Neural progenitor cell (in vitro differentiated cells): ENCODE measurements at regions not wholly inside any gene's neighbourhood (a gene's known extent, or its start where the extent isn't known, plus 50 kb on each side); places are given as distances from the start of the nearest gene placed in this dataset.

Source experiments
- EZH2 ChIP-seq: fragments of 200-600 bp; sonication (generic); IDR thresholded peaks from 2 replicates; pipeline ENCODE4 v1.6.1; 2017; ENCODE audit warnings: antibody characterized with exemption, mild to moderate bottlenecking, moderate library complexity
- TF ChIP-seq, protein P1 (sequence below): fragments of 200-600 bp; sonication (generic); IDR thresholded peaks from 2 replicates; pipeline ENCODE4 v1.5.1; 2017; ENCODE audit warnings: antibody characterized with exemption, mild to moderate bottlenecking

DNA sequence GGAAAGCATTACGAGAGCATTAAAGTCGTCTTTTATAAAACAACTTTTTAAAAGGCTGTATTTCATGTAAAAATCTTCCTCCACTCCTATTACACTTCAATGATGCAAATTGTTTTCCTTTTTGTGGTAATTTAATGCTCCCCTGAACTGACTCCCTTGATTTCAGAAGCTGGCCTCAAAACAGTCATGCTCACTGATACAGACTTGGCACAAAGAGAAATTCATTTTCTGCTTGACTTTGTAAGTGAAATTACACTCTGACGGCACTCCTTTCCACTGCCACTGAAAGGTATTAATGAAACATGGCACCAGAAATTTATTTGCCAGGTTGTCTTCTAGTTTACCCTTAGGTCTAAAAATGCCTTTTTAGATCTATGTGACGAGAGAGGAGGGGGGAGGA, 215.5 kb downstream of the LRRC3B start:
- TF ChIP-seq, protein P1, sequence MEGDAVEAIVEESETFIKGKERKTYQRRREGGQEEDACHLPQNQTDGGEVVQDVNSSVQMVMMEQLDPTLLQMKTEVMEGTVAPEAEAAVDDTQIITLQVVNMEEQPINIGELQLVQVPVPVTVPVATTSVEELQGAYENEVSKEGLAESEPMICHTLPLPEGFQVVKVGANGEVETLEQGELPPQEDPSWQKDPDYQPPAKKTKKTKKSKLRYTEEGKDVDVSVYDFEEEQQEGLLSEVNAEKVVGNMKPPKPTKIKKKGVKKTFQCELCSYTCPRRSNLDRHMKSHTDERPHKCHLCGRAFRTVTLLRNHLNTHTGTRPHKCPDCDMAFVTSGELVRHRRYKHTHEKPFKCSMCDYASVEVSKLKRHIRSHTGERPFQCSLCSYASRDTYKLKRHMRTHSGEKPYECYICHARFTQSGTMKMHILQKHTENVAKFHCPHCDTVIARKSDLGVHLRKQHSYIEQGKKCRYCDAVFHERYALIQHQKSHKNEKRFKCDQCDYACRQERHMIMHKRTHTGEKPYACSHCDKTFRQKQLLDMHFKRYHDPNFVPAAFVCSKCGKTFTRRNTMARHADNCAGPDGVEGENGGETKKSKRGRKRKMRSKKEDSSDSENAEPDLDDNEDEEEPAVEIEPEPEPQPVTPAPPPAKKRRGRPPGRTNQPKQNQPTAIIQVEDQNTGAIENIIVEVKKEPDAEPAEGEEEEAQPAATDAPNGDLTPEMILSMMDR, result no peak
- no peak for TF ChIP-seq EZH2
